ENCODE measurements at regions not wholly inside any gene's neighbourhood (a gene's known extent, or its start where the extent isn't known, plus 50 kb on each side); places are given as distances from the start of the nearest gene placed in this dataset.

- no peak for TF ChIP-seq EZH2 (IDR thresholded peaks at IDR 0.05; ENCODE audit: low read length, missing control alignments)
- no peak for TF ChIP-seq CTCF (conservative IDR thresholded peaks at IDR 0.05 in 1 of 2, IDR thresholded peaks at IDR 0.05 in 1 of 2; ENCODE audit: low read depth in 1 of 2, low read length in 2 of 2)
- H3K4me2 ChIP-seq (ENCODE audit: extremely low read depth, insufficient read depth, low read length): no peak overlapping the region
- no peaks in the 10 kb centered on the region for H3K79me2 ChIP-seq (ENCODE audit: control insufficient read depth, insufficient read depth, low read length)
- peak; percentile 81 to 88 for DNase-seq (ENCODE audit: low read depth in 2 of 2)
- no peak overlapping the region for H2AFZ ChIP-seq (ENCODE audit: low read length)
- no peaks in the 10 kb centered on the region for H4K20me1 ChIP-seq (ENCODE audit: control insufficient read depth, extremely low read depth, insufficient read depth, low read length)
- H3K9me3 ChIP-seq (ENCODE audit: control insufficient read depth, insufficient read depth, low read depth, low read length): no peaks in the 10 kb centered on the region
- H3K36me3 ChIP-seq (ENCODE audit: control insufficient read depth, insufficient read depth, low read length): no peaks in the 10 kb centered on the region
- no peaks in the 10 kb centered on the region for H3K27me3 ChIP-seq (ENCODE audit: control insufficient read depth, insufficient read depth, low read length)
- no peak overlapping the region for H3K9ac ChIP-seq (ENCODE audit: insufficient read depth, low read length)
- H3K4me1 ChIP-seq (ENCODE audit: control insufficient read depth, extremely low read depth, insufficient read depth, low read length): no peaks in the 10 kb centered on the region
- no peak overlapping the region for H3K27ac ChIP-seq (ENCODE audit: insufficient read depth, low read length)
- no peak overlapping the region for H3K4me3 ChIP-seq (replicated peaks in 1 of 4; ENCODE audit: control extremely low read depth in 1 of 4, insufficient read depth in 1 of 4, low read depth in 3 of 4, low read length in 4 of 4)
These were observed 1319.2 kb upstream of the SLC10A2 start for GRCh38 chr13:104385404-104385803.

- no peak overlapping the region for H3K4me3 ChIP-seq (replicated peaks in 1 of 4; ENCODE audit: control extremely low read depth in 1 of 4, insufficient read depth in 1 of 4, low read depth in 3 of 4, low read length in 4 of 4)
- no peaks in the 10 kb centered on the region for H4K20me1 ChIP-seq (ENCODE audit: control insufficient read depth, extremely low read depth, insufficient read depth, low read length)
- H3K36me3 ChIP-seq (ENCODE audit: control insufficient read depth, insufficient read depth, low read length): no peaks in the 10 kb centered on the region
- no peaks in the 10 kb centered on the region for H3K4me1 ChIP-seq (ENCODE audit: control insufficient read depth, extremely low read depth, insufficient read depth, low read length)
- no peak for TF ChIP-seq EZH2 (IDR thresholded peaks at IDR 0.05; ENCODE audit: low read length, missing control alignments)
- TF ChIP-seq CTCF (conservative IDR thresholded peaks at IDR 0.05 in 1 of 2, IDR thresholded peaks at IDR 0.05 in 1 of 2; ENCODE audit: low read depth in 1 of 2, low read length in 2 of 2): no peak
- no peaks in the 10 kb centered on the region for H3K9me3 ChIP-seq (ENCODE audit: control insufficient read depth, insufficient read depth, low read depth, low read length)
- H3K27me3 ChIP-seq (ENCODE audit: control insufficient read depth, insufficient read depth, low read length): no peaks in the 10 kb centered on the region
- no peaks in the 10 kb centered on the region for H3K79me2 ChIP-seq (ENCODE audit: control insufficient read depth, insufficient read depth, low read length)
- H3K4me2 ChIP-seq (ENCODE audit: extremely low read depth, insufficient read depth, low read length): no peak overlapping the region
- peak; percentile 83 to 89 for DNase-seq (ENCODE audit: low read depth in 2 of 2)
- H2AFZ ChIP-seq (ENCODE audit: low read length): no peak overlapping the region
- H3K27ac ChIP-seq (ENCODE audit: insufficient read depth, low read length): no peak overlapping the region
- no peak overlapping the region for H3K9ac ChIP-seq (ENCODE audit: insufficient read depth, low read length)
These were observed 1316.7 kb upstream of the SLC10A2 start for GRCh38 chr13:104382951-104383350.

- no peaks in the 10 kb centered on the region for H3K36me3 ChIP-seq (ENCODE audit: control insufficient read depth, insufficient read depth, low read length)
These were observed 1310.4 kb upstream of the SLC10A2 start for GRCh38 chr13:104376588-104376987.

More at GRCh38 chr13:104376588-104376987, 1310.4 kb upstream of the SLC10A2 start:
- no peaks in the 10 kb centered on the region for H3K27me3 ChIP-seq (ENCODE audit: control insufficient read depth, insufficient read depth, low read length)
- no peaks in the 10 kb centered on the region for H3K79me2 ChIP-seq (ENCODE audit: control insufficient read depth, insufficient read depth, low read length)
- H3K4me3 ChIP-seq (replicated peaks in 1 of 4; ENCODE audit: control extremely low read depth in 1 of 4, insufficient read depth in 1 of 4, low read depth in 3 of 4, low read length in 4 of 4): no peak overlapping the region
- no peaks in the 10 kb centered on the region for H3K4me1 ChIP-seq (ENCODE audit: control insufficient read depth, extremely low read depth, insufficient read depth, low read length)
- TF ChIP-seq CTCF (conservative IDR thresholded peaks at IDR 0.05 in 1 of 2, IDR thresholded peaks at IDR 0.05 in 1 of 2; ENCODE audit: low read depth in 1 of 2, low read length in 2 of 2): no peak
- no peaks in the 10 kb centered on the region for H3K9me3 ChIP-seq (ENCODE audit: control insufficient read depth, insufficient read depth, low read depth, low read length)
- no peak overlapping the region for H3K9ac ChIP-seq (ENCODE audit: insufficient read depth, low read length)
- no peaks in the 10 kb centered on the region for H4K20me1 ChIP-seq (ENCODE audit: control insufficient read depth, extremely low read depth, insufficient read depth, low read length)
- H3K27ac ChIP-seq (ENCODE audit: insufficient read depth, low read length): no peak overlapping the region
- H2AFZ ChIP-seq (ENCODE audit: low read length): no peak overlapping the region
- no peak overlapping the region for H3K4me2 ChIP-seq (ENCODE audit: extremely low read depth, insufficient read depth, low read length)
- DNase-seq (ENCODE audit: low read depth in 2 of 2): no peak
